ENCODE measurements at regions not wholly inside any gene's neighbourhood (a gene's known extent, or its start where the extent isn't known, plus 50 kb on each side); places are given as distances from the start of the nearest gene placed in this dataset.

DNA sequence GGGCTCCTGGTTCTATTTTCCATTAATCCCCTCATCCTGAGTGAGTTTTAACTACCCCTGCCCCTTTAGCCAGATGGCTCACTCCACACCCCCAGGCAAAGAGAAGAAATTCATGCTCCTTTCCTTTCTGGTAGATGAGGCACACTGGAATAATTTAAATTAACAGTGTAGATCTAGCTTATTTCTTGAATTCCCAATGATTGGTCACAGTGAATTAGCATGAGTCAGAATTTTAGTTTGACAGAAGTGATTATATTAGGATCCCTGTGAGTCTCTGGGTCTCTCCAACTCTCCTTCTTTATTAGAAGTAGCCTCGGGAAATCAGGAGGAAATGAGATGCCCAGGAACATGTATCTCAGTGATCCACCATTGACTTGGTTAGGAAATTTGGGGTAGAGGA, 103.1 kb upstream of the KAZN start:
- Mint-ChIP-seq H3K4me3 (no peak overlapping the region), H3K4me1 (ENCODE audit: low read depth) (no peaks in the 10 kb centered on the region), H3K27me3 (ENCODE audit: low read depth) (peaks cover 15% of the 10 kb centered on the region), H3K36me3 (ENCODE audit: insufficient read depth) (no peaks in the 10 kb centered on the region), H3K9me3 (no peaks in the 10 kb centered on the region)
- ATAC-seq (no peak), DNase-seq (no peak)

DNA sequence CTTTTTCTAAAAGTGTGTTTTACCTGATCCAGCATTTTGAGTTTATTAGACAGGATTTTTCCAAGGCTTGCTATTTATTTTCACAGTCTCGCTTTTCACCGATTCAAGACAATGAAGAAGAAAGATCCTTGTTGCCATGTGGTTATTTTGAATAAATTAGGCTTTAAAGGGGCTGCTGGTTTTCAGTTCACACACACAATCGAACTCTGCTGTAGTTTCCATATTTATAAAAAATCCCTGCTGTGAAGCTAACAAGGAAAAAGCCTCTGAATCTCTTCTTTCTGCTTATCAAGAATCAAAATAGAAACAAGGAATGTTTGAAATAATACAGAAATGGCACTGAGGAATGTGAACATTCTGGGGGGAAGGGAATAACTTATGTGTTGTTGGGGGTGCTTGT, 102.5 kb upstream of the KAZN start:
- no peaks in the 10 kb centered on the region for H3K36me3 Mint-ChIP-seq (ENCODE audit: insufficient read depth)
- no peak overlapping the region for H3K4me3 Mint-ChIP-seq
- no peak for ATAC-seq
- peaks cover 15% of the 10 kb centered on the region for H3K27me3 Mint-ChIP-seq (ENCODE audit: low read depth)
- no peak for DNase-seq
- no peaks in the 10 kb centered on the region for H3K9me3 Mint-ChIP-seq
- H3K4me1 Mint-ChIP-seq (ENCODE audit: low read depth): no peaks in the 10 kb centered on the region

DNA sequence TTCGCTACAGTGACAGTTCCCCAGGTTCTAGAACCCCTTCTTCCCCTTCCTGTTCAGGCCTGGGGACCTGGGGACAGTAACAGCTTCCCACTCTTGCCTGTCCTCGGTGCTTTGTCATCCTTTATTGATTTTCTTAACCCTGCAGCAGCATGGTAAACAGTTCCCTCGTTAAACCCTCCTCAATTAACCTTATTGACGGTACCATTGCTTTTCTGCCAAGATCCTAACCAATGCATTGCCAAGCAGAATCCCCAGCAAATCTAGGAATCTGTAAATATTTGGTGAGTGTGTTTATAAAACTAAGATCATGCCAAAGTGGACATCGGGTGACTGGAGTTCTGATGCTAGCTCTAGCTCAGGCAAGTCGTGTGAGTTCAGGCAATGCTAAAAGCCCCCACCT, 99.6 kb upstream of the KAZN start:
- Mint-ChIP-seq H3K4me1 (ENCODE audit: low read depth) (no peaks in the 10 kb centered on the region), H3K36me3 (ENCODE audit: insufficient read depth) (no peaks in the 10 kb centered on the region), H3K9me3 (no peaks in the 10 kb centered on the region), H3K27me3 (ENCODE audit: low read depth) (peaks cover 15% of the 10 kb centered on the region), H3K4me3 (no peak overlapping the region)
- no peak for ATAC-seq
- no peak for DNase-seq

DNA sequence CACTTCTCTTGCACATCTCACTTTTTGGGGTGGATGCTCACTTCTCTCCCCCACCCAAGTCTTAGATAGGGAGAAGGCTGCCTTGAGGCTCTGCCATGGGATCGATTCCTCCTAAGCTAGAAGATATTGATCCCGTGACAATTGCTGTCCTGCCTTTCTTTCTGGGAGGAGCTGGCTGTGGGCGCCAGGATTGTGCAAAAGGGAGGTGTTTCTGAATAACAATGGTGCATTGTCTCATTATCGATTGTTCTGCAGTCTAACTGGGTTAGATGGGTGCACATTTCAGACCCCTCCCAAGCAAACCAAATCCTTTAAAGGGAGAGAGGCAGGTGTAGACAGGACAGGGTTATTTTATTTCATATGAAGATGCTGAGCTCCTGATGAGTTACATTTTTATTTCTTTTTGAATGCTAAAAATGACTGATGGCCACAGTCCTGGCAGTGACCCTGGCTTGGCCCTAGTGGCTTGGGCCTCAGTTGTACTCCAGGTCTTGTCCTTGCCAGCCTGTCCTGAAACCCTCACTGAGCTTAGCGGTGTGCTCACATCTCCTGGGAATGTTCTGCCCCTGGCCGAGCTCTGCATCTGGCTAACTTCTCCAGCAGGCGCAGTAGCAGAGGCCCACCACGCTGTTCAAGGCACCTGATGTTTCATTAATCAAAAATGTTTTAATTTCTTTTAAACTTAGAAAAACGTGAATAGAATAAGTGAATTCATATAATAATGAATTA, 99.0 kb upstream of the KAZN start:
- ATAC-seq (no peak), DNase-seq (no peak)
- H3K4me1 Mint-ChIP-seq (ENCODE audit: low read depth): no peaks in the 10 kb centered on the region
- peaks cover 13% of the 10 kb centered on the region for H3K27me3 Mint-ChIP-seq (ENCODE audit: low read depth)
- H3K36me3 Mint-ChIP-seq (ENCODE audit: insufficient read depth): no peaks in the 10 kb centered on the region
- no peak overlapping the region for H3K4me3 Mint-ChIP-seq
- no peaks in the 10 kb centered on the region for H3K9me3 Mint-ChIP-seq

GRCh38 chr1:14500041-14500440, 98.4 kb upstream of the KAZN start:
- ATAC-seq (no peak), DNase-seq (no peak)
- no peaks in the 10 kb centered on the region for H3K4me1 Mint-ChIP-seq (ENCODE audit: low read depth)
- no peak overlapping the region for H3K4me3 Mint-ChIP-seq
- peaks cover 13% of the 10 kb centered on the region for H3K27me3 Mint-ChIP-seq (ENCODE audit: low read depth)
- no peaks in the 10 kb centered on the region for H3K9me3 Mint-ChIP-seq
- no peaks in the 10 kb centered on the region for H3K36me3 Mint-ChIP-seq (ENCODE audit: insufficient read depth)

DNA sequence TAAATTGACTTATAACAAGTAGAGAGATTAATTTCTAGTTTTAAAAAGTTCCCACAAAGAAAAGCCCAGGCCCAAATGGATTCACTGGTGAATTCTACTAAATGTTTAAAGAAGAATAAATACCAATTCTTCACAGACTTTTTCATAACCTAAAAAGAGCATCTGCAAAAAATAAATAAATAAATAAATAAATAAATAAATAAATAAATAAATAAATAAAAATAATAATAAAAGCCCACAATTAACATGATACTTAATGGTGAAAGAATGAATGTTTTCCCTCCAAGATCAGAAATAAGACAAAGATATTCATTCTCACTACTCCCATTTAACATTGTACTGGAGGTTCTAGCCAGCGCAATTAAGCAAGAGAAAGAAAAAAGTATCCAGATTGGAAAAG, 97.6 kb upstream of the KAZN start:
- Mint-ChIP-seq H3K27me3 (ENCODE audit: low read depth) (peaks cover 11% of the 10 kb centered on the region), H3K36me3 (ENCODE audit: insufficient read depth) (no peaks in the 10 kb centered on the region), H3K9me3 (no peaks in the 10 kb centered on the region), H3K4me3 (no peak overlapping the region), H3K4me1 (ENCODE audit: low read depth) (no peaks in the 10 kb centered on the region)
- no peak for DNase-seq
- no peak for ATAC-seq

DNA sequence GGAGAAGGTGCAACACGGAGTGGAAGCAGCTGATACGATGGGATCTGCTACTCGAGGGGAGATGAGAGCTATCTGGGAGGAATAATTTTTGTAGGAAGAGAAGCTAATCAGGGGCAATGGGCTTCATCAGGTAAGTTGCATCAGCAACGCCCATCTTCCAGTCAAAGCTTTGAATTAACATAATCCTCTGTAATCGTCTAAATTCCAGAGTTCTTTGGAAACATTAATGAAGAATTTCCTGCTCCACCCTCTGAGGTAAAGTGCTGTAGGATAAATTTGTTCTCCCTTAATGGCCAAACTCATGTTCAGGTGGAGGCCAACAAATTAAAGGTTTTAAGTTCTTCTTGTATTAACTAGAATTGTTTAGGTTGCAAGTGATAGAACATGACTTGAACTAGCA, 94.0 kb upstream of the KAZN start:
- Mint-ChIP-seq H3K4me1 (ENCODE audit: low read depth) (no peaks in the 10 kb centered on the region), H3K27me3 (ENCODE audit: low read depth) (peaks cover 6% of the 10 kb centered on the region), H3K9me3 (no peaks in the 10 kb centered on the region), H3K4me3 (no peak overlapping the region), H3K36me3 (ENCODE audit: insufficient read depth) (no peaks in the 10 kb centered on the region)
- ATAC-seq: no peak
- no peak for DNase-seq

GRCh38 chr1:14506471-14507255, 91.8 kb upstream of the KAZN start:
- H3K36me3 Mint-ChIP-seq (ENCODE audit: insufficient read depth): no peaks in the 10 kb centered on the region
- no peaks in the 10 kb centered on the region for H3K9me3 Mint-ChIP-seq
- ATAC-seq: no peak
- H3K4me1 Mint-ChIP-seq (ENCODE audit: low read depth): no peaks in the 10 kb centered on the region
- no peak for DNase-seq
- H3K27me3 Mint-ChIP-seq (ENCODE audit: low read depth): peaks cover 3% of the 10 kb centered on the region
- no peak overlapping the region for H3K4me3 Mint-ChIP-seq

DNA sequence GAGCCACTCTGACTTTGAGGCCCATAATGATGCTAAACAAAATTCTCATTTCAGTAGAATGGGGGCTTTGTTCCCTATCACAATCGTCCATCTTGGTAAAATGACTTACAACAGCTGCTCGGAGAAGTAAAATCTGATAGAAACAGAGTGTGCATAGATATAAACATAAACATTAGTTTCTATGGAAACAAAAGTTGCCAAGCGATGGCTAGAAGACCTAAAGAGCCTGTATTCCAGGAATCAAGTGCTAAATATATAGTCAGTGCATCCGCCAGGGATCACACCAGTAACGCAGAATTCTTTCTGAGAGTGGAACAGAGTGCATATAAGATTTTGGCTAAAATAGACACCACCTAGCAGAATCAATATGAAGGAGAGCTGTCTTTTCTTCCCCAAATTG, 91.2 kb upstream of the KAZN start:
- Mint-ChIP-seq H3K27me3 (ENCODE audit: low read depth) (peaks cover 3% of the 10 kb centered on the region), H3K9me3 (no peaks in the 10 kb centered on the region), H3K4me1 (ENCODE audit: low read depth) (no peaks in the 10 kb centered on the region), H3K36me3 (ENCODE audit: insufficient read depth) (no peaks in the 10 kb centered on the region), H3K4me3 (no peak overlapping the region)
- no peak for ATAC-seq
- no peak for DNase-seq

GRCh38 chr1:14508613-14509012, 89.9 kb upstream of the KAZN start:
- Mint-ChIP-seq H3K4me1 (ENCODE audit: low read depth) (no peaks in the 10 kb centered on the region), H3K27me3 (ENCODE audit: low read depth) (peaks cover 3% of the 10 kb centered on the region), H3K36me3 (ENCODE audit: insufficient read depth) (no peaks in the 10 kb centered on the region), H3K9me3 (no peaks in the 10 kb centered on the region), H3K4me3 (no peak overlapping the region)
- no peak for ATAC-seq
- DNase-seq: no peak

- peaks cover 2% of the 10 kb centered on the region for H3K9me3 Mint-ChIP-seq
Observed at GRCh38 chr1:14511166-14511680, 87.3 kb upstream of the KAZN start.

DNA sequence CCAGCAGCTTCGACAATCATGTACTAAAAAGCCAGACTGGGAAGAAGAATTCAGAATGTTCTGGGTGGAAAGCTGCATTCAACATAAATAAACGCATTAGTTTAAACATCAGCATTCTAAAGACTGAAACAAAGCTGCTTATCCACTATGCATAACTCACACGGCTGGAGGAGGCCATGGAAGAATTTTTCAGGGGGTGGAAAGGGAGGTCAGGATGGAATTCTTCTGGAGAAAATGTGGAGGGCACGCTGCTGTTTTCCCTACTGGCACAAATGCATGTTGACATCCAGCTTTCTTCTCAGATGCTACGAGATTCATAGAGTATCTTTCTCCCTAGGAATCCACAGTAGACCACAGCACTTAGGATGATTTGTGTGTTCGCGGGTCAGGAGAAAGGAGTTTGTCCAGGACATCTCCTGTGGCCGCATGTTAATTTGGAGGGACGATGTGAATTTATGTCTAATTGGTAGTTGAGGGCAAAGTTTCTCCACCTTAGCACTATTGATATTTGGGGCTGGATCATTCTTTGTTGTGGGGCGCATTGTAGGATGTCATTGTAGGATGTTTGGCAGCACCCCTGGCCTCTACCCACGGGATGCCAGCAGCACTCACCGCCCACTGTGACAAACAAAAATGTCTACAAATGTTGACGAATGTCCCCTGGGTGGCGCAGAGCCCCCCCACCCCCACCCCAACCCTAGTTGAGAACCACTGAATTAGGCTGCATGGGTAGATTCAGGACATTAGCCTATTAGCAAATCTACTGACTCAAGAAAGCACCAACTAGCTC, 86.5 kb upstream of the KAZN start:
- ATAC-seq (no peak), DNase-seq (no peak)
- Mint-ChIP-seq H3K9me3 (peaks cover 3% of the 10 kb centered on the region), H3K36me3 (ENCODE audit: insufficient read depth) (no peaks in the 10 kb centered on the region), H3K4me3 (no peak overlapping the region), H3K4me1 (ENCODE audit: low read depth) (no peaks in the 10 kb centered on the region), H3K27me3 (ENCODE audit: low read depth) (peaks cover 3% of the 10 kb centered on the region)

More at GRCh38 chr1:14511166-14511680, 87.3 kb upstream of the KAZN start:
- H3K4me1 Mint-ChIP-seq (ENCODE audit: low read depth): no peaks in the 10 kb centered on the region
- H3K27me3 Mint-ChIP-seq (ENCODE audit: low read depth): peaks cover 3% of the 10 kb centered on the region
- ATAC-seq (no peak), DNase-seq (no peak)
- no peaks in the 10 kb centered on the region for H3K36me3 Mint-ChIP-seq (ENCODE audit: insufficient read depth)
- H3K4me3 Mint-ChIP-seq: no peak overlapping the region

DNA sequence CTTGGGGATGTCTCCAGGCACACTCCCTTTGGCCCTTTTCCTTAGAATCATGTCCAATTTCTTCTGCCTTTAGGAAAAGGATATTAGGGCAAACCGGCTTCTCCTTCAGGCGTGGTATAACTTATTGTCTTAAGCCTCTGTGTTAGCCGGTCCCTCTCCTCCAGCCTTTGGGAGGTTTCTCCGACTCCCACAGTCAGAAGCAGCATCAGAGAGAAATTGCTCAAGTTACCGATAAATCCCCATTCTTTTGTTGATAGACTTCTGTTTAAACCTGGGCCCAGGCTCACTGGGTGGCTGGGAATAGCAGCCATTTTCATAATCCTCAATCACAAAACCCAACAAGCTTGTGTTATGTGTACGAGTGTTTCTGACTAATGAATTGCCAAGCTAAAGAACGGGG, 85.4 kb upstream of the KAZN start:
- H3K4me3 Mint-ChIP-seq: no peak overlapping the region

GRCh38 chr1:14514739-14515138, 83.7 kb upstream of the KAZN start:
- Mint-ChIP-seq H3K36me3 (ENCODE audit: insufficient read depth) (no peaks in the 10 kb centered on the region), H3K4me1 (ENCODE audit: low read depth) (no peaks in the 10 kb centered on the region), H3K9me3 (peaks cover 3% of the 10 kb centered on the region), H3K4me3 (no peak overlapping the region), H3K27me3 (ENCODE audit: low read depth) (peaks cover 3% of the 10 kb centered on the region)
- DNase-seq (no peak), ATAC-seq (no peak)

More for the DNA sequence above, 85.4 kb upstream of the KAZN start:
- Mint-ChIP-seq H3K4me1 (ENCODE audit: low read depth) (no peaks in the 10 kb centered on the region), H3K36me3 (ENCODE audit: insufficient read depth) (no peaks in the 10 kb centered on the region), H3K9me3 (peaks cover 3% of the 10 kb centered on the region), H3K27me3 (ENCODE audit: low read depth) (peaks cover 3% of the 10 kb centered on the region)
- ATAC-seq: no peak
- DNase-seq: no peak

All from activated T-cell treated with anti-CD3 and anti-CD28 coated beads, Interleukin-2, amount 50 U/mL, for 4 hours (primary cell).